Dendritic cell treated with granulocyte-macrophage colony-stimulating factor and Interleukin-4, amounts not matched to agents 40 ng/mL and 50 ng/mL, for 4 days (primary cell): ENCODE measurements at regions not wholly inside any gene's neighbourhood (a gene's known extent, or its start where the extent isn't known, plus 50 kb on each side); places are given as distances from the start of the nearest gene placed in this dataset.
"Not testable (repeated sequence)": the region's sequence is repeated elsewhere in the genome, so short reads cannot be mapped to it uniquely, and the experiment has no call there.

Source experiments
- H3K27ac Mint-ChIP-seq: one replicate; pipeline ENCODE4 v1.8.0; 2022; ENCODE audit warnings: mild to moderate bottlenecking, mixed read lengths
- H3K27me3 Mint-ChIP-seq: one replicate; pipeline ENCODE4 v1.8.0; 2022; ENCODE audit warnings: mild to moderate bottlenecking, mixed read lengths
- H3K36me3 Mint-ChIP-seq: one replicate; pipeline ENCODE4 v1.8.0; 2022; ENCODE audit warnings: low read depth, mixed read lengths
- H3K4me1 Mint-ChIP-seq: one replicate; pipeline ENCODE4 v1.8.0; 2022; ENCODE audit warnings: low read depth, mixed read lengths
- H3K4me3 Mint-ChIP-seq: one replicate; pipeline ENCODE4 v1.8.0; 2022; ENCODE audit warnings: mild to moderate bottlenecking, moderate library complexity, mixed read lengths
- H3K9me3 Mint-ChIP-seq: one replicate; pipeline ENCODE4 v1.8.0; 2022; ENCODE audit warnings: mixed read lengths
- intact Hi-C: fragments of 100-400 bp; cut with micrococcal nuclease; formaldehyde crosslinking; loops from one replicate; pipeline ENCODE4 v1.15.0; 2022

DNA sequence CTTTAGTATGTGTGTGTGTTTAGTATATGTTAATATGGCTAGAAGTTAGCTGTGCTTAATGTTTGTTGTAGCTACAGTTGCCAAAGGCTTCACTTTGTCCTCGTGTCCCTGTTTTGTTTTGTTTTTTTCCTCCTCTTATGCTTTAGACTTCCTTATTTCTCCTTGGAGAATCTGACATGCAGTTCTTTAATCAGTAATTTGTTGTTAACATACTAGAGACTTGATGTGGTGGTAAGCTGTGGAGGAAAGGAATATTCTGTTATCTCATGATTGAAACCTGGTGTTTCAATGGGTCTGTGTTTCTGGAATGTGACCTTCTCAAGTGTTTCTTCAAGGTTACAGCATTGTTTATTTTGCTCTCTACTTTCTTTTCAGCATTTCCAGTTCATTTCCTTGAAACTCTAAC, 515.6 kb upstream of the ST8SIA4 start:
- no peak overlapping the region for H3K27ac Mint-ChIP-seq
- H3K4me3 Mint-ChIP-seq: no peak overlapping the region
- no peaks in the 10 kb centered on the region for H3K36me3 Mint-ChIP-seq
- H3K27me3 Mint-ChIP-seq: no peaks in the 10 kb centered on the region
- H3K4me1 Mint-ChIP-seq: no peaks in the 10 kb centered on the region
- no peaks in the 10 kb centered on the region for H3K9me3 Mint-ChIP-seq
- intact Hi-C loops: no loop called here

- intact Hi-C loops: no loop called here
- no peaks in the 10 kb centered on the region for H3K36me3 Mint-ChIP-seq
- no peak overlapping the region for H3K27ac Mint-ChIP-seq
- no peaks in the 10 kb centered on the region for H3K9me3 Mint-ChIP-seq
- H3K27me3 Mint-ChIP-seq: no peaks in the 10 kb centered on the region
- no peaks in the 10 kb centered on the region for H3K4me1 Mint-ChIP-seq
- H3K4me3 Mint-ChIP-seq: no peak overlapping the region
These were observed 501.4 kb upstream of the ST8SIA4 start for GRCh38 chr5:101404531-101404930.

DNA sequence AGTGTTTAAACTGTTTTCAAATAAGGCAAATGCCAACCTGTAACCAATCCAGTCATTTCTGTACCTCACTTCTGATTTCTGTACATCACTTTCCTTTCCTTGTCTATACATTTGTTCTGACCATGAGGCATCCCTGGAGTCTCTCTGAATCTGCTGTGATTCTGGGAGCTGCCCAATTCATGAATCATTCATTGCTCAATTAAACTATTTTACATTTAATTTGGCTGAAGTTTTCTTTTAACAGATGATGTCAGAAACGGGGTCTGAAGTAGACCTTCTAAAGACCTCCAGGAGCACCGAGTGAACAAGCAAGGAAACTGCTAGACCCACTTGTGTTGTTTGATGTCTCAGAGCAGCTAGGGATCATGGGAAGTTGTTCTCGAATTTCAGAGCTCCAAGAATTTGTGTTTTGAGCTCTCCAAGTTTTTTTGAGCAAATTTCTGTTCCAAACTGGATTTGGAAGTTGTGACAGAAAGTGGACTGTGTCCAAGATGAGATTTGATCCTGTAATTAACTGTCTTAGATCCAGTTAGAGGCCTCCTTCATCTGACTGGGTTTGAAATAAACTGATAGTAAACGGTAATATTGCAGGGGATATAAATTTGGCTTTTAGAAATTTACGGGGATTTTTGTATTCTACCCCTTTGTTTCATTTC, 490.8 kb upstream of the ST8SIA4 start:
- no peaks in the 10 kb centered on the region for H3K36me3 Mint-ChIP-seq
- H3K4me1 Mint-ChIP-seq: no peaks in the 10 kb centered on the region
- intact Hi-C loops: no loop called here
- H3K9me3 Mint-ChIP-seq: no peaks in the 10 kb centered on the region
- H3K27ac Mint-ChIP-seq: no peak overlapping the region
- H3K27me3 Mint-ChIP-seq: no peaks in the 10 kb centered on the region
- no peak overlapping the region for H3K4me3 Mint-ChIP-seq

GRCh38 chr5:101390151-101390908, 487.2 kb upstream of the ST8SIA4 start:
- Mint-ChIP-seq H3K36me3 (no peaks in the 10 kb centered on the region), H3K4me1 (no peaks in the 10 kb centered on the region), H3K9me3 (no peaks in the 10 kb centered on the region), H3K27ac (no peak overlapping the region), H3K4me3 (no peak overlapping the region), H3K27me3 (no peaks in the 10 kb centered on the region)
- intact Hi-C loops: no loop called here

- Mint-ChIP-seq H3K27me3 (no peaks in the 10 kb centered on the region), H3K27ac (no peak overlapping the region), H3K36me3 (no peaks in the 10 kb centered on the region), H3K4me3 (no peak overlapping the region), H3K9me3 (no peaks in the 10 kb centered on the region), H3K4me1 (no peaks in the 10 kb centered on the region)
- intact Hi-C loops: loop anchor here (5.0 kb wide), 1 partner anchor 953 kb away; no protein-coding TSS in a partner anchor
These were observed 482.2 kb upstream of the ST8SIA4 start for GRCh38 chr5:101385276-101385675.

- H3K4me3 Mint-ChIP-seq: no peak overlapping the region
- H3K27ac Mint-ChIP-seq: no peak overlapping the region
- H3K27me3 Mint-ChIP-seq: no peaks in the 10 kb centered on the region
- no peaks in the 10 kb centered on the region for H3K9me3 Mint-ChIP-seq
- H3K36me3 Mint-ChIP-seq: no peaks in the 10 kb centered on the region
- H3K4me1 Mint-ChIP-seq: no peaks in the 10 kb centered on the region
- intact Hi-C loops: no loop called here
These were observed 467.1 kb upstream of the ST8SIA4 start for GRCh38 chr5:101370181-101370580.

DNA sequence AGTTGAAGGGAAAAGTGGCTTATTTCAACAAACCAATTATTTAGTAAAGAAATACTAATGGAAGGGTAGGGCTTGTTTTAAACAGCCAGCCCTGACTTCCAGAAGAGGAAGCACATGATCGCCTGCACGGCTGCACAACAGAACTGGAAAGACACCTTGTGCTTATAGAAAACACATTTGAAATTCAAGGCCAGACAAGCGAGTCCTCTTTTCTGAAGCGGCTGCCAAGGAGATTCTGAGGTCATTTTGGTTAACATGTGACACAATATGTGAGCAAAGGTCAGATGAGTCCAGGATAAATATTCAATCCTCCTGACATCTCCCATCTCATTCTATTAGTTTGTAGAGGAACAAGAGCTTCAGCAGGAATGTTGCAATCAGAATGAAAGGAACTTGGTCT, 461.4 kb upstream of the ST8SIA4 start:
- Mint-ChIP-seq H3K27ac (no peak overlapping the region), H3K36me3 (no peaks in the 10 kb centered on the region), H3K4me1 (no peaks in the 10 kb centered on the region), H3K27me3 (no peaks in the 10 kb centered on the region), H3K9me3 (no peaks in the 10 kb centered on the region), H3K4me3 (no peak overlapping the region)
- intact Hi-C loops: no loop called here

GRCh38 chr5:101362067-101362466, 459.0 kb upstream of the ST8SIA4 start:
- no peak overlapping the region for H3K27ac Mint-ChIP-seq
- no peaks in the 10 kb centered on the region for H3K27me3 Mint-ChIP-seq
- H3K4me1 Mint-ChIP-seq: no peaks in the 10 kb centered on the region
- H3K36me3 Mint-ChIP-seq: no peaks in the 10 kb centered on the region
- no peak overlapping the region for H3K4me3 Mint-ChIP-seq
- intact Hi-C loops: no loop called here
- no peaks in the 10 kb centered on the region for H3K9me3 Mint-ChIP-seq

DNA sequence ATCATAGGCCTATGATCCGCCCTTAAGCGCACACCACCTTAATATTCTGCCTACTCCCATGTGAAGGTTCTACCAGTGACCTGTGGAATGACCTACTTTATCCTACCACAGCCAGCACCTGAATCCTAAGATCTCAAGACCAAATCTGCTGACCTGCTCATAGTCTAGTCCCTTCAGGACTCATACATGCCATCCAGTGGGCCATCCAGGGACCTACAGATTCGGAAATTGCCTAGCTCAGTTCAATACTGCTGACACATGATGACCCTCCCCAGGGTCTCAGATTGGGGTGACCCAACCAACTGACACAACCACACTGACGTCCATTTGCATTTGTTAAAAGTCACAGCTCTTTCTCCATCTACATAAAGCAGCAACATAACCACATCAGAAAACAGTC, 443.8 kb upstream of the ST8SIA4 start:
- intact Hi-C loops: no loop called here
- Mint-ChIP-seq H3K36me3 (no peaks in the 10 kb centered on the region), H3K9me3 (peaks cover 37% of the 10 kb centered on the region), H3K27me3 (no peaks in the 10 kb centered on the region), H3K27ac (no peak overlapping the region), H3K4me1 (no peaks in the 10 kb centered on the region), H3K4me3 (no peak overlapping the region)

DNA sequence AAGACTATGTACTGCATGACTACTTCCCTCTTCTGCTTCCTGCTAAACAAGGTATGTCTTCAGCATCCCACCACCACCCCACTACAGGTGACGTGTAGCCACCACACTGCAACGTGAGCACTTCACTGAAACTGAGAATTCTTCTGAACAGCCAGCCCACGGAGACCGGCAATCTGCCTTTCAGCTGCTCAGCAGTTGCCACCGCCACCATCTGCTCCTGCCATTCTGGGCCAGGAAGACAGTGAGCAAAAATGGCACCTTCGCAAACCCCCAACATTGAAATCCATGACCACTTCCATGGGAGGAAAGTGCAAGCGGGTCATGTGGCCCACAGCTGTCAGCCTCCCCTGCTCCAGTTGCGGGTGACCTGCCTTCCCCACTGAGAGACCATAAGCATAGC, 443.4 kb upstream of the ST8SIA4 start:
- intact Hi-C loops: no loop called here
- Mint-ChIP-seq H3K4me1 (no peaks in the 10 kb centered on the region), H3K27me3 (no peaks in the 10 kb centered on the region), H3K36me3 (no peaks in the 10 kb centered on the region), H3K9me3 (peaks cover 37% of the 10 kb centered on the region), H3K4me3 (no peak overlapping the region), H3K27ac (no peak overlapping the region)

GRCh38 chr5:101338226-101338625, 435.1 kb upstream of the ST8SIA4 start:
- H3K4me3 Mint-ChIP-seq: no peak overlapping the region
- no peak overlapping the region for H3K27ac Mint-ChIP-seq
- no peaks in the 10 kb centered on the region for H3K27me3 Mint-ChIP-seq
- no peaks in the 10 kb centered on the region for H3K4me1 Mint-ChIP-seq
- H3K36me3 Mint-ChIP-seq: no peaks in the 10 kb centered on the region
- intact Hi-C loops: no loop called here
- H3K9me3 Mint-ChIP-seq: no peaks in the 10 kb centered on the region

- peaks cover 9% of the 10 kb centered on the region for H3K9me3 Mint-ChIP-seq
- H3K4me1 Mint-ChIP-seq: no peaks in the 10 kb centered on the region
- intact Hi-C loops: no loop called here
- no peaks in the 10 kb centered on the region for H3K36me3 Mint-ChIP-seq
- no peak overlapping the region for H3K4me3 Mint-ChIP-seq
- H3K27ac Mint-ChIP-seq: no peak overlapping the region
- H3K27me3 Mint-ChIP-seq: no peaks in the 10 kb centered on the region
These were observed 424.7 kb upstream of the ST8SIA4 start for GRCh38 chr5:101327816-101328215.

DNA sequence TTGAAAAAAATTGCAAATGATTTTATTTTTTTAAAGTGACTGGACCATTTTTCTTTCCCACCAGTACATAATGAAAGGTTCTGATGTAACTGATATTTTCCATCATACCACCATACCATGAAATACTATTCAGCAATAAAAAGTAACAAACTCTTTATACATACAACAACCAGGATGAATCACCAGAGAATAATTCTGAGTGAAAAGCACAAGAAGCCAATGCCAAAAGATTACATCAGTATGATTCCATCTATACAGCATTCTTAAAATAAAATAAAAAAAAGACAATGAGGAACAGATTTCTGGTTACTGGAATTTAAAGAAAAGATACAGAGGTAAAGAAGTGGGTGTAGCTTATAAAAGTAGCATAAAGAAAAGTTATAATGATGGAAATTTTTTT, 423.7 kb upstream of the ST8SIA4 start:
- intact Hi-C loops: no loop called here
- H3K4me1 Mint-ChIP-seq: no peaks in the 10 kb centered on the region
- no peak overlapping the region for H3K4me3 Mint-ChIP-seq
- peaks cover 9% of the 10 kb centered on the region for H3K9me3 Mint-ChIP-seq
- no peak overlapping the region for H3K27ac Mint-ChIP-seq
- no peaks in the 10 kb centered on the region for H3K36me3 Mint-ChIP-seq
- no peaks in the 10 kb centered on the region for H3K27me3 Mint-ChIP-seq

- H3K27ac Mint-ChIP-seq, H3K9me3 Mint-ChIP-seq, H3K27me3 Mint-ChIP-seq, H3K36me3 Mint-ChIP-seq, H3K4me3 Mint-ChIP-seq, H3K4me1 Mint-ChIP-seq, intact Hi-C loops: not testable (repeated sequence)
These were observed 413.3 kb upstream of the ST8SIA4 start for GRCh38 chr5:101316401-101316800.
